ENCODE measurements at regions not wholly inside any gene's neighbourhood (a gene's known extent, or its start where the extent isn't known, plus 50 kb on each side); places are given as distances from the start of the nearest gene placed in this dataset.
"Not testable (repeated sequence)": the region's sequence is repeated elsewhere in the genome, so short reads cannot be mapped to it uniquely, and the experiment has no call there.

DNA sequence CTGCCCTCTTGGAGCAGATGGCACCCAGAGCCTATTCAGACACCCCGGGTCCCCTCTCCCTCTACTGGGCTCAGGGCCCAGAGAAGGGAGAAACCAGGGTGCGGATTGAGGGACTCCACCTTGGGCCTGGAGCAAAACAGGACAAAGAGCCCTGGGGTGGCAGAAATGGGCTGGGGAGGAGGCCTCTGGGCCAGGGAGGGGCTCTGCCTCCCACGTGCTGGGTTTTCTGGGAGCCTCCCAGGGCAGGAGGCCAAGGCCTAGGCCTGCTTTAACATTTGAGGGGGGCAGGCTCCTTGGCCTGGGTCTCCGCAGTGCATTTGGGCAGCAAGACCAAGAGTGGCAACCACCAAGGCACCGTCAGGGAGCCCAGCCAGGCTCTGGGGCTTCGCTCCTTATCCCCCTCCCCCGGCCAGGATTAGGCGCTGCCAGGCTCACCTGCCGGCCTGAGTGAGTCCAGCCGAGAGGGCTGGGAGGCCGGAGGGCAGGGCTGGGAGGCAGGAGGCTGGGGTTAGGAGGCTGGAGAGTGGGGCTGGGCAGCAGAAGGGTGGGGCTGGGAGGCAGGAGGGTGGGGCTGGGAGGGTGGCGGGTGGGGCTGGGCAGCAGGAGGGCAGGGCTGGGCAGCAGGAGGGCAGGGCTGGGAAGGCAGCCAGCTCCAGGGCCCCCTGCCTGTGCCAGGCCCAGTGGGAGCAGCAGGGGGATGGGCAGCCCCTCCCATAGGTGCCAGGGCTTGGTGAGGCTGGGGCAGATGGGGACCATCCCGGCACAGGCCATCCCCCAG, 101.8 kb upstream of the EIF5 start:
- DNase-seq = no peak

DNA sequence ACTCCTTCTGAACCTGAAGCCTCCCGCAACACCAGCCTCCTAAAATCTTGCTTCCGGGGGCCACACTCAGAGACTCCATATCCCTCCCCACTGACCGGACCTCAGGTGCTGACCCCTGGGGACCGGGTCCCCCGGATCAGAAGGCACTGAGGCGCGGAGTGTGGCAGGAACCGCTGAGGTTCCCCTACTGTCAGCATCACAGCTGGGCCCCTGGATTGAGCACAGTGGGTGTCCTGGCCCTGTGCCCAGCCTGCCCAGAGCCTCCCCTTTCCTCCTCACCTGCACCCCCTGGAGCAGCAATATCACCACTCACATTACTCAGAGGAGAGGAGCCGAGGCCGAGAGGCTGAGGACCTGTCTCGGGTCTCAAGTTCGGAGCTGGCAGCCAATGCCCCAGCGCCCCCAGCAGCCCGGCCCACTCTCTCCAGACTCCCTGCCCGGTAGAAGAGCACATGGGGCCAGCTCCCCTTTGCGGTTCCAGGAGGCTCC, 101.2 kb upstream of the EIF5 start:
- DNase-seq = no peak

DNA sequence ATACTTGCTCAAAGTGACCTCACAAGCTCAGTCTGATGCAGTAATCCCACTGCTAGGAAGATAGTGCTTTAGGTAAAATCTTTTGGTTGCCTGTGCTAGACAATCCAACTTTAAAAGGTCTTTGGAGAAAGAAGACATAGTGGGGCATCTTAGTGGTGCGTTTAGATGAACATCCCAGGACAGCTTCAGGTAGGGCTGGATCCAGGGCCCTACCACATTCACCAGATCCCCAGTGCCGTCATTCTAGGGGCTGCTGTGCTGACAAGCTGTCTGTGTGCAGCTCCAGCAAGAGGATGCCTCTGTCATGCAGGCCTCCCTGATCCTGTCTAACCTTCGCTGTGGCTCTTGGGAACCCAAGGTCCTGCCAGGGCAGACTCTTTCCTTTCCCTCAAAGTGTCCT, 100.7 kb upstream of the EIF5 start:
- DNase-seq = no peak

DNA sequence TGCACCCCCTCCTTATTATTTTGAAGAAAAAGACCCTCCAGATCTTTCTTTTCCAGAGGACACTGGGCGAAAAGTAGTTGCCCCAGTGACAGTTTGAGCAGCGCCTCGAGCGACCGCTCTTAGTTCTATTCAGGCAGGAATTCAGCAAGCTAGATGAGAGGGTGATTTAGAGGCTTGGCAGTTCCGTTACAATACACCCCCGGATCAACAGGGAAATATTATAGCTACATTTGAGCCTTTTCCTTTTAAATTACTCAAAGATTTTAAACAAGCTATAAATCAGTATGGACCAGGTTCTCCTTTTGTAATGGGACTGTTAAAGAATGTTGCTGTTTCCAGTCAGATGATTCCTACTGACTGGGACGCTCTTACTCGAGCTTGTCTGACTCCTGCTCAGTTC, 99.2 kb upstream of the EIF5 start:
- not testable (repeated sequence) for DNase-seq

DNA sequence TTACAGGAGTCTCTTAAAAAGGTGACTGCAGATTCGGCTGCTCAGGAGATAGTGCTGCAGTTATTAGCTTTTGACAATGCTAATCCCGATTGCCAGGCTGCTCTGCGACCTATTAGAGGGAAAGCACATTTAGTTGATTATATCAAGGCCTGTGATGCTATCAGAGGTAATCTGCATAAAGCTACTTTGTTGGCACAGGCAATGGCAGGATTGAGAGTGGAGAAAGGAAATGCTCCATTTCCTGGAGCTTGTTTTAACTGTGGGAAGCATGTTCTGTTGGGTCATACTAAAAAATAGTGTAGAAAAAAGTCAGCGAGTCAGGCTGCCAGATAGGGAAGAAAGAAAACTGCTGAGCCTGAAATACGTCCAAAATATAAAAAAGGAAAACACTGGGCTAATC, 98.5 kb upstream of the EIF5 start:
- not testable (repeated sequence) for DNase-seq

DNA sequence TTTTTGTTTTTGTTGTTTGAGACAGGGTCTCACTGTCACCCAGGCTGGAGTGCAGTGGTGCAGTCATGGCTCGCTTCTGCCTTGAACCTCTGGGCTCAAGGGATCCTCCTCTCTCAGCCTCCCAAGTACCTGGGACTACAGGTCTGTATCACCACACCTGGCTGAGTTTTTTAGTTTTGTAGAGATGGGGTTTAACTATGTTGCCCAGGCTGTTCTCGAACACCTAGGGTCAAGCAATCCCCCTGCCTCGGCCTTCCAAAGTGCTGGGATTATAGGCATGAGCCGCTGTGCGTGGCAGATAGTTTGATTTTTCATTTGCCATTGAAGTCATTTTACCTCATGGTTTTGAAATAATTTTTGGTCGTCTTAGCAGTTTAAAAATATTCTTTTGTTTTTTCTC, 94.3 kb upstream of the EIF5 start:
- no peak for DNase-seq

DNA sequence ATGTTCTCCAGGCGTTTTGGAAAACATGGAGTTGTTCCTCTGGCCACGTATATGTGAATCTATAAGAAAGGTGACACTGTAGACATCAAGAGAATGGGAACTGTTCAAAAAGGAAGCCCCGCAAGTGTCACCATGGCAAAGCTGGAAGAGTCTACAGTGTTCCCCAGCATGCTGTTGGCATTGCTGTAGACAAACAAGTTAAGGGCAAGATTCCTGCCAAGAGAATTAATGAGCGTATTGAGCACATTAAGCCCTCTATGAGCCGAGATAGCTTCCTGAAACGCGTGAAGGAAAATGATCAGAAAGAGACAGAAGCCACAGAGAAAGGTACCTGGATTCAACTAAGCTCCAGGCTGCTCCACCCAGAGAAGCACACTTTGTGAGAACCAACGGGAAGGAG, 92.5 kb upstream of the EIF5 start:
- DNase-seq = no peak

DNA sequence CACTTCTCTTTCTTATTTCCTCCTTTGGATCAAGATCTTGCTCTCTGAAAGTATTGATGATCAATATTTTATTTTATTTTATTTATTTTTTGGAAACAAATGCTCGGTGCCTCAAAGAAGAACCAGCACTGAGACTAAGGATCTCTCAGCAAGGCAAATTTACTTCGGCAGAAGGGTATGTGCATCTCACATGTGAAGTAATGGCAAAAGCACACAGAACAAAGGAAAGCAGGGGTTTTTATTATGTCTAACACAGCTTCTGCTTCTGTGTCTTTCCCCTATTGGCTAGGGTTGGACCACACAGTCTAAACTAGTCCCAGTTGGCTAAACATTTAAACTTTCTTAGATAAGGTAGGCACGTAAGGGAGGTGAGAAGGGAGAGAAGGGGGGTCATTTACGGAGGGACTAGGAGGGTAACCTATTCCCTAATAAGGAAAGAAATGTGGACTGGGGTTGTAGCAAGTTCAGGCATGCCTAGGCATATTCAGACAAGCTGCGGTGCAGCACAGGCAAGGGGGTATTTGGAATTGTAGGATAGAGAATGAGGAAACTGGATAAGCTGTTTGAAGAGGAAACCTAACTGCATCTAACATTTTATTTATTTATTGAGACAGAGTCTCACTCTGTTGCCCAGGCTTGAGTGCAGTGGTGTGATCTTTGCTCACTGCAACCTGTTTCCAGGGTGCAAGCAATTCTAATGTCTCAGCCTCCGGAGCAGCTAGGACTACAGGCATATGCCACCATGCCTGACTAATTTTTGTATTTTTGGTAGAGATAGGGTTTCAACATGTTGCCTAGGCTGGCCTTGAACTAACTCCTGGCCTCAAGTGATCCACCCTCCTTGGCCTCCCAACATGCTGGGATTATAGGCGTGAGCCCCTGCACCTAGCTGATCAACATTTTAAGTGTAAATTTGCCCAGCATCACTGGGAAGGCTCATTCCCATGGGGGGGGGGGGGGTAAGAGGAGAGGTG, 90.0 kb upstream of the EIF5 start:
- no peak for DNase-seq

DNA sequence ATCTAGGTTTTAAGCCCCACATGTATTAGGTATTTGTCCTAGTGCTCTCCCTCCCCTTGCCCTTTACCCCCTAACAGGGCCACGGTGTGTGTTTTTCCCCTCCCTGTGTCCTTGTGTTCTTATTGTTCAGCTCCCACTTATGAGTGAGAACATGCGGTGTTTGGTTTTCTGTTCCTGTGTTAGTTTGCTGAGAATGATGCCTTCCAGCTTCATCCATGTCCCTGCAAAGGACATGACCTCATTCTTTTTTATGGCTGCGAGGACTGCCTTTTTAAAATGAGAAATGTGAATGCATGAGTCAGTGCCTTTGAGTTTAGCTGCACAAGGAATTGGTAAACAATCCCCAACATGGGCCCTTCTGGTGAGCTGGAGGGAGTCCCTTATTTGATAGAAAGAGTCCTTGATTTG, 88.4 kb upstream of the EIF5 start:
- DNase-seq = peak; percentile 34

DNA sequence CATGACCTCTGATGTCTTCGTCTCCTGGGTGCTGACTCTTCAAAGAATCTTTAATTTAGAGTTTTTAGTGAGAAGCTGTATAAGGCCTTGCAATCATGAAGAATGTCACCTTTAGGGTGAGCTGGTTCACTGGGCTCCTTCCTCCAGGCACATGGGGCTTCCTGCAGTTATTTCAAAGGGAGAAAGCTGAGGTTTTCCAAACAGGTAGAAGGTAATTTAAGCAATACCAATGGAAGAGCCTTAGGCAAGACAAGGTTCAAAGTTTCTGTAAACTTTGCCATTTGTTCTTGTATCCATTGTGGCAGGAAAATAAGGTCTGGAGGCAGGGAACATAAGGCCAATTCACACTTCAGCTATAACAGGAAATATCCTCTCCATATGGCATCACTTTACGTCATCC, 88.0 kb upstream of the EIF5 start:
- no peak for DNase-seq

DNA sequence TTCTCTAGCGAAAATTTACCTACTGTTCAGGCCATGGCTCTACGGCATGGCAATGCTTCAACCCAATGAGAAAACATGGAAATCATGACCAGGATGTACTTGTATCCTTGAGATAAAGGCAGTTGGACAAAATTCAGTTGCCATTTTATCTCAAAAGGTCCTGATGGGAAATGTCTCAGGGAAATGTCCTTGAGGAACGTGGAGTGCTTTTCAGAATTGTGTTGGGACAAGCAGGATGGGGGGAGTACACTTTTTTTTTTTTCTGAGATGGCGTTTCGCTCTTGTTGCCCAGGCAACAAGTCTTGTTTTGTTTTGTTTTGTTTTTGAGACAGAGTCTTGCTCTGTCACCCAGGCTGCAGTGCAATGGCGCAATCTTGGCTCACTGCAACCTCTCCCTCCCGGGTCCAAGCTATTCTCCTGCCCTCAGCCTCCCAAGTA, 86.8 kb upstream of the EIF5 start:
- no peak for DNase-seq

DNA sequence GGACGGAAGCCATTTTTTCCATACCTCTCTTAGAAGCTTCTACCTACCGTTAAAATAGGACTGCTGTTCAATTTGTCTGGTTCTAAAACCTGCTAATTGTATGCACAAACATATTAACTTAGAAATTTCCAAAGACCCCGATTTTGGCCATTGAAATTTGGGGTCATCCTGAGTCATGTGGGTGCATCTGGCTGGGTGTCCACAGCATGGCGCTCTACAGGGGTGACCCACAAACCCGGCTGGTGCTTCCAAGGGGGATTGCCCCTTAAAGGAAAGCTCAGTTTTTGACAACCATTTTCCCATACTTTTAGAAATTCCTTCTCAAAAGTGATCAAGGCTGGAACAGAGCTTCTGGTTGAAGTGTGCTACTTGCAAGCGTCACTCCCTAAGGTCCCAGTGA, 83.9 kb upstream of the EIF5 start:
- no peak for DNase-seq

DNA sequence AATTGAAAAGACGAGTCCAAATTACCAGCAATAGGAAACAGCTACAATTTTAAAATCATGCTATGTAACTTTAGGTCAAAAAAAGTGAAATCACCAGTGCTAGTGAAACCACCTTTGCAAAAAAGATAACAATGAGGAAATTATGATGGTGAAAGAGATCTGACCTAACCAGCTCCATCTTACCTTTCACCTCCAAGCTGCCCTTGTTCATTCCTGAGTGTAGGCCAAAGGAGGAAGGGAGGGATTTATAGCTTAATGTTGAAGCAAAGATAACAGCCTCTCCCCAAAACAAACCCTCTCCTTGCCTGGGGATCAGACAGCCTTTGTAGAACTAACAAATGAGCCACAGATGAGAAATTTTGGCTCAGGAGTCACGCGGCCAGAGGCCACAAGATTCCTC, 83.2 kb upstream of the EIF5 start:
- no peak for DNase-seq

DNA sequence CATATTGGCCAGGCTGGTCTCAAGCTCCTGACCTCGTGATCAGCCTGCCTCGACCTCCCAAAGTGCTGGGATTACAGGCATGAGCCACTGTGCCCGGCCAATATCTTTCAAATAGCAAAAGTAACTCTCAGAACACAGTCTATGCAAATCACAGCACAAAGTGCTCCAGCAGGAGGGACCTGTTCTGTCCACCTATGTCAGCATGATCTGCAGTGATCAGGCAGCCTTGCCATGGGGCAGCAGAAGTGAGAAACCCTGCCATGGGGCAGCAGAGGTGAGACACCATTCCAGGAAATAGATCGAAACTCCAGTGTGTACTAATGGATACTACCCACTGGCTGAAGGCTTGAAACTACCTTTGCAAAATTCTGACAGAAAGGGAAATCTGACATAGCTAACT, 78.5 kb upstream of the EIF5 start:
- no peak for DNase-seq

DNA sequence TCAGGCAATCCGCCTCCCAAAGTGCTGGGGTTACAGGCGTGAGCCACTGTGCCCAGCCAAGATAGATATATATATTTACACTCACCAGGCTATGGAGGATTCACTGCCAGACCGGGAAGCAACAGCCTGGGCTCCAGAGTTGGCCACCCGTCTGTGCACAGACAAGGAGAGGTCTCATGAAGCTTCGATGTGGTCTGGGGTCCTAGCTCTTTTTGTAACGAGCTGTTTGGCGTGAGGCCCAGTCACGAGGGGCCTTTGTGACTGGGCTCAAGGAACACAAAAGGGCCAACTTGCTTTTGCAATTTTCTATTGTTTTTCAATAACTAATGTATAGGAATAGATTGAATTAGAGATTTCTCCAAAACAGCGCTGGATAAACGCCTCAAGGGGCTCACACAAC, 77.6 kb upstream of the EIF5 start:
- DNase-seq = no peak

DNA sequence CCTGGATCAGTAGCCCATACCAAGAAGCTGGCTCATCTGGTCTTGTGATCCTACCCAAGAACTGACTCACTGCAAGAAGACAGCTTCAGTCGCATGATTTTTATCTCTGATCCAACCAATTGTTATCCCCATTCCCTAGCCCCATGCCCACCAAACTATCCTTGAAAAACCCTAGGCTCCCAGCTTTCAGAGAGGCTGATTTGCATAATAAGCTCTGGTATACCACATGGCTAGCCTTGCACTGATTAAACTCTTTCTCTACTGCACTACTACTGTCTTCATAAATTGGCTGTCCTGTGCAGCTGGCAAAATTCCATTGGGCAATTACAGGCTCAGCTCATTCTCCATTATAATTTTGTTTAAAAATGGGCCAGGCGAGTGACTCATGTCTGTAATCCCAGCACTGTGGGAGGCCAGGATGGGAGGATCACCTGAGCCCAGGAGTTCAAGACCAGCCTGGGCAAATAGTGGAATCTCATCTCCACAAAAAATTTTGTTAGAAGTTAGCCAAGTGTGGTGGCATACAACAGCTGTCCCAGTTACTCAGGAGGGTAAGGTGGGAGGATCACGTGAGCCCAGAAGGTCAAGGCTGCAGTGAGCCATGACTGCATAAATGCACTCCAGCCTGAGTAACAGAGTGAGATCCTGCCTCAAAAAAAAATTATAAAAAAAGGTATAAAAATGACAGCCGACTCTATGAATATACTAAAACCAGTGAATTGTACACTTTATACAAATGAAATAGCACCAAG, 76.7 kb upstream of the EIF5 start:
- DNase-seq = no peak

DNA sequence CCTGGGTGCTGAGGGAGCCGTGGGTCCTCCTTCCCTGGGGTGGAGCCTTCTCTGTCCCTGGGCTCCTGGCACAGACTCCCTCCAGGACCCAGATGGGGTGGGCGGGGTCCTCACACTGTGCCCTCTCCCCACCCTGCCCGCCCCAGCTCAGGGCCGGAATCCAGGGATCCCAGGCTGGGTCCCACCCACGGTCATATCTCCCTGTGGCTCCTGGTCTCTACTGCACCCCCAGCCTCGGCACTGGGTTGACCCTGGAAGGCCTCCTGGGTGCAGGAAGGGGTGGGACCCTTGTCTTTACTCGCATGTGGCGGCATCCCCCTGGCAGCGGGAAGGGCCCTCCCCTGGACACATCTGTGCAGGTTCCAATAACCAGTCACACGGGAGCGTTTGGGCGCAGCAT, 75.8 kb upstream of the EIF5 start:
- DNase-seq = no peak

DNA sequence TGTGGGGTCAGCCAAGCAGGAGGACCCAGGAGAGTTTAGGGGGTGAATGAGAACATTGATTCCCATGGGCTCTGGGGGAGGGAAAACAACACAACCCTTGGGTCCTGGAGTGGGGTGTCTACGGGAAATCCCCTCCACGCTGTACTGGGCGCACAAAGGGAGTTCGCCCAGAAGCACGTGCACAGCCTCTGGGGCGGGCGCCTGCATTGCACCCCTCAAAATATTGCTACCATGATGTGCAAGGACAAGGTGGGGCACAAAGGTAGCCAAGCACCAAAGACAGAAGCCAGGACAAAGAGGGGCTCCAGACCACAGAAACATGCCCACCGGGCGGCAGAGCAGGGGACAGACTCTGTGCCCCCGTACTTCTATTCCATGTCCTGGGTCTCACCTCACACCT, 74.9 kb upstream of the EIF5 start:
- DNase-seq = no peak

DNA sequence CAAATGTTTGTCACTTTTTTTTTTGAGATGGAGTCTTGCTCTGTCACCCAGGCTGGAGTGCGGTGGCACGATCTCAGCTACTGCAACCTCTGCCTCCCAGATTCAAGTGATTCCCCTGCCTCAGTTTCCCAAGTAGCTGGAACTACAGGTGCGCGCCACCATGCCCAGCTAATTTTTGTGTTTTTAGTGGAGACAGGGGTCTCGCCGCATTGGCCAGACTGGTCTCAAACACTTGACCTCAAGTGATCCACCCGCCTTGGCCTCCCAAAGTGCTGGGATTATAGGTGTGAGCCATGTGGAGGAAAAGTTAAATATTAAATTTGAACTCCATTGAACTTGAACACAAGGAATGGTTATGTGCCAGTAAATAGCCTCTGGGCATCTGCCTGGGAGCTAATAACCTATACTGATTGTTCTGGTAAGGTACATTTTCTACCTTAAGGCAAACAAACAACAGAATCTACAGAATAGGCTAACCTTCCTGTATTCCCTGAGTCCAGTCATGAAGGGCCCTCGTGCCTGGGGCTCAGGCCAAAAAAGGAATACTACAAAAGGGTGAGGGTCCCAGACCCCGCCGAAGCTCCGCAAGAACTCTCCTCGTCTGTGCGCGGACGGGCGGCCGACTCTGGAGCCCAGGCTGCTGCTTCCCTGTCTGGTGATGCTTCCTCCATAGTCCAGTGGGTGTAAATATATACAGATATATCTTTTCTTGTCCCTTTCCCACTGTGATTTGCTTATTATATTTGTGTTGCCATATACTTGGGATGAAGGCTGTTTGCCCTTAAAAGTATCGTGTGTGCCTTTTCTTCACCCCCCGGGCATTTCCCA, 74.0 kb upstream of the EIF5 start:
- no peak for DNase-seq

DNA sequence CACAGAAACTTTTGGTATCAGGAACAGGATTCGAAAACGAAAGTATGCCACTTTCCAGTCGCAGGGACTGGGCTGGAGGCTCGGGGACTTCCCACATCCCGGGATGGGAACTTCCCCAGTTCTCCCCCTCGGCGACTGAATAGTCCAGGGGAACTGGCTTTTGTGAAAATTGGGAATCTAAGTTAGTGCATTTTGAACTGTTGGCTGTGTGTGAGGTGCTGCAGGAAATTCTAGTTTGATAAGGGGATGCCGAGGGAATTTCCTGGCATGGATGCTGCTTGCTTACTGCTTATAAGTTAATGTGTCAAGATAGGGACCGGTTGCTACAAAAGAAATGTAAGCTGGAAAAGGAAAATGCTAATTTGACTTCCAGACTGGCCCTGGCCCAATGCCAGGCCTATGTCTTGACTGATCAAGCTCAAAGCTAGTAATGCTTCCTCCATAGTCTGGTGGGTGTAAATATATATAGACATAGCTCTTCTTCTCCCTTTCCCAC, 73.4 kb upstream of the EIF5 start:
- DNase-seq = peak; percentile 63

DNA sequence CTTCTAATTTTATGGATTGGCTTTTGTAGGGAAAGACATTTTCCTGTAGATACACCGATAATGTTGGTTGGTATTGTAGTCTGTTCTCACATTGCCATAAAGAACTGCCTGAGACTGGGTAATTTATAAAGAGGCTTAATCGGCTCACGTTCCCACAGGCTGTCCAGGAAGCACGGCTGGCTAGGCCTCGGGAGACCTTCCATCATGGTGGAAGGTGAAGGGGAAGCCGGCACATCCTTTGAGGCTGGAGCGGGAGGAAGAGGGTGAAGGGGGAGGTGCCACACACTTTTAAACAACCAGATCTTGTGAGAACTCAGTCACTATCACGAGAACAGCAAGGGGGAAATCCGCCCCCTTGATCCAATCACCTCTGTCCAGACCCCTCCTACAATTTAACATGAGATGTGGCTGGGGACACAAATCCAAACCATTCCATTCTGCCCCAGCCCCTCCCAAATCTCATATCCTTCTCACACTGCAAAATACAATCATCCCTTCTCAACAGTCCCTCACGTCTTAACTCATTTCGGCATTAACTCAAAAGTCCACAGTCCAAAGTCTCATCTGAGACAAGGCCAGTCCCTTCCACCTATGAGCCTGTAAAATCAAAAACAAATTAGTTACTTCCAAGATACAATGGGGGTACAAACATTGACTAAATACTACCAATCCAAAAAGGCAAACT, 66.7 kb upstream of the EIF5 start:
- DNase-seq = no peak

DNA sequence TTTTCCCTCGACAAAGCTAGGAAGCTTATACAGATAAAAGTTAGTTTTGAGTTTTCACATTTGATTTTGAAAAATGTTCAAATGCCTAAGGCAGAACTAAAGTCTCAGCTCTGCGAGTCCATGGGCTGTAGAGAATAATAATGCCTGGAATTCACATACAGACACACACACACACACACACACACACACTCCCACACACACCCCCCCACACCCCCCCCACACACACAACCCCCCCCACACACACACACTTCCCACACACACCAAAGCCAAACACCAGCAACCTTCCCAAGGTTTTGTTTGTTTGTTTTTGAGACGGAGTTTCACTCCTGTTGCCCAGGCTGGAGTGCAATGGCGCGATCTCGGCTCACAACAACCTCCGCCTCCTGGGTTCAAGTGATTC, 62.8 kb upstream of the EIF5 start:
- no peak for DNase-seq

Data from kidney glomerular epithelial cell (primary cell).